ENCODE measurements at regions not wholly inside any gene's neighbourhood (a gene's known extent, or its start where the extent isn't known, plus 50 kb on each side); places are given as distances from the start of the nearest gene placed in this dataset.

GRCh38 chr11:45553383-45553936, 112.0 kb downstream of the CHST1 start:
- Histone ChIP-seq H3K27me3 (ENCODE audit: control insufficient read depth in 1 of 2, insufficient read depth in 2 of 2, low read length in 2 of 2) (peaks cover 4 to 9% of the 10 kb centered on the region in 2 experiments; a peak in 3 of 5 replicates), H2AFZ (ENCODE audit: low read length) (no peak overlapping the region), H3K9ac (ENCODE audit: insufficient read depth, low read depth, low read length) (no peak overlapping the region), H3K36me3 (replicated peaks in 1 of 2; ENCODE audit: control insufficient read depth in 1 of 2, insufficient read depth in 2 of 2, low read length in 2 of 2) (no peaks in the 10 kb centered on the region), H3K9me3 (ENCODE audit: low read length) (no peaks in the 10 kb centered on the region), H4K20me1 (ENCODE audit: insufficient read depth, low read length) (no peaks in the 10 kb centered on the region), H3K27ac (ENCODE audit: extremely low read length, insufficient read depth, low read length) (no peak overlapping the region), H3K4me2 (ENCODE audit: low read depth, low read length) (no peak overlapping the region), H3K4me3 (replicated peaks in 1 of 3; ENCODE audit: insufficient read depth in 1 of 3, low read depth in 2 of 3, low read length in 3 of 3) (no peak overlapping the region), H3K4me1 (ENCODE audit: insufficient read depth, low read length) (no peaks in the 10 kb centered on the region), H3K79me2 (ENCODE audit: insufficient read depth, low read length) (no peaks in the 10 kb centered on the region)
- in situ Hi-C loops (cut with HindIII; ENCODE audit: extremely low pct_ligation_motif_present, low pct_unique_long_range_greater_than_20kb) = no loop called here
- no peak for TF ChIP-seq ZSCAN21 (CRISPR knock-in tag; IDR thresholded peaks at IDR 0.05; ENCODE audit: borderline replicate concordance)
- TF ChIP-seq, protein P1, sequence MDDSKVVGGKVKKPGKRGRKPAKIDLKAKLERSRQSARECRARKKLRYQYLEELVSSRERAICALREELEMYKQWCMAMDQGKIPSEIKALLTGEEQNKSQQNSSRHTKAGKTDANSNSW (CRISPR knock-in tag; IDR thresholded peaks at IDR 0.05; ENCODE audit: borderline replicate concordance) = no peak
- TF ChIP-seq ATF7-NPFF (CRISPR knock-in tag; IDR thresholded peaks at IDR 0.05; ENCODE audit: low read depth) = no peak
- TF ChIP-seq MNT (IDR thresholded peaks at IDR 0.05) = peak; percentile 75
- TF ChIP-seq FOXC1 (CRISPR knock-in tag; IDR thresholded peaks at IDR 0.05; ENCODE audit: borderline replicate concordance) = no peak
- POLR2A ChIA-PET = no interaction called here
- no TSS peak for BruUV-seq (replicated peaks)
- ATAC-seq (no peak), FAIRE-seq (no peak), DNase-seq (ENCODE audit: low spot score) (no peak)
- intact Hi-C loops (cut with micrococcal nuclease; ENCODE audit: unreplicated experiment) = no loop called here
- CTCF ChIA-PET (ENCODE audit: low intra/inter-chr PET ratio, low total read pairs) = no interaction called here
- WGBS (ENCODE audit: low lambda C conversion rate) = 15% methylated on average over 8 of the region's 9 CpGs

GRCh38 chr11:45551191-45551713, 114.2 kb downstream of the CHST1 start:
- in situ Hi-C loops (cut with HindIII; ENCODE audit: extremely low pct_ligation_motif_present, low pct_unique_long_range_greater_than_20kb) (no loop called here), intact Hi-C loops (cut with micrococcal nuclease; ENCODE audit: unreplicated experiment) (no loop called here)
- Histone ChIP-seq H3K27ac (ENCODE audit: extremely low read length, insufficient read depth, low read length) (no peak overlapping the region), H3K4me3 (replicated peaks in 1 of 3; ENCODE audit: insufficient read depth in 1 of 3, low read depth in 2 of 3, low read length in 3 of 3) (no peak overlapping the region), H3K9me3 (ENCODE audit: low read length) (no peaks in the 10 kb centered on the region), H2AFZ (ENCODE audit: low read length) (no peak overlapping the region), H3K4me2 (ENCODE audit: low read depth, low read length) (no peak overlapping the region), H3K27me3 (ENCODE audit: control insufficient read depth in 1 of 2, insufficient read depth in 2 of 2, low read length in 2 of 2) (peaks cover 4 to 9% of the 10 kb centered on the region in 2 experiments; a peak in 3 of 5 replicates), H3K9ac (ENCODE audit: insufficient read depth, low read depth, low read length) (no peak overlapping the region), H4K20me1 (ENCODE audit: insufficient read depth, low read length) (no peaks in the 10 kb centered on the region), H3K36me3 (replicated peaks in 1 of 2; ENCODE audit: control insufficient read depth in 1 of 2, insufficient read depth in 2 of 2, low read length in 2 of 2) (no peaks in the 10 kb centered on the region), H3K79me2 (ENCODE audit: insufficient read depth, low read length) (no peaks in the 10 kb centered on the region), H3K4me1 (ENCODE audit: insufficient read depth, low read length) (no peaks in the 10 kb centered on the region)
- POLR2A ChIA-PET = no interaction called here
- 14% methylated on average over 7 of the region's 10 CpGs for WGBS (ENCODE audit: low lambda C conversion rate)
- CTCF ChIA-PET (ENCODE audit: low intra/inter-chr PET ratio, low total read pairs) = no interaction called here
- BruUV-seq (replicated peaks) = no TSS peak
- no peak for FAIRE-seq
- TF ChIP-seq, protein P2, sequence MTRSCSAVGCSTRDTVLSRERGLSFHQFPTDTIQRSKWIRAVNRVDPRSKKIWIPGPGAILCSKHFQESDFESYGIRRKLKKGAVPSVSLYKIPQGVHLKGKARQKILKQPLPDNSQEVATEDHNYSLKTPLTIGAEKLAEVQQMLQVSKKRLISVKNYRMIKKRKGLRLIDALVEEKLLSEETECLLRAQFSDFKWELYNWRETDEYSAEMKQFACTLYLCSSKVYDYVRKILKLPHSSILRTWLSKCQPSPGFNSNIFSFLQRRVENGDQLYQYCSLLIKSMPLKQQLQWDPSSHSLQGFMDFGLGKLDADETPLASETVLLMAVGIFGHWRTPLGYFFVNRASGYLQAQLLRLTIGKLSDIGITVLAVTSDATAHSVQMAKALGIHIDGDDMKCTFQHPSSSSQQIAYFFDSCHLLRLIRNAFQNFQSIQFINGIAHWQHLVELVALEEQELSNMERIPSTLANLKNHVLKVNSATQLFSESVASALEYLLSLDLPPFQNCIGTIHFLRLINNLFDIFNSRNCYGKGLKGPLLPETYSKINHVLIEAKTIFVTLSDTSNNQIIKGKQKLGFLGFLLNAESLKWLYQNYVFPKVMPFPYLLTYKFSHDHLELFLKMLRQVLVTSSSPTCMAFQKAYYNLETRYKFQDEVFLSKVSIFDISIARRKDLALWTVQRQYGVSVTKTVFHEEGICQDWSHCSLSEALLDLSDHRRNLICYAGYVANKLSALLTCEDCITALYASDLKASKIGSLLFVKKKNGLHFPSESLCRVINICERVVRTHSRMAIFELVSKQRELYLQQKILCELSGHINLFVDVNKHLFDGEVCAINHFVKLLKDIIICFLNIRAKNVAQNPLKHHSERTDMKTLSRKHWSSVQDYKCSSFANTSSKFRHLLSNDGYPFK (CRISPR knock-in tag; IDR thresholded peaks at IDR 0.05; ENCODE audit: borderline replicate concordance) = no peak
- TF ChIP-seq MTA3 (CRISPR knock-in tag; IDR thresholded peaks at IDR 0.05) = no peak
- no peak for TF ChIP-seq ZSCAN31 (CRISPR knock-in tag; IDR thresholded peaks at IDR 0.05; ENCODE audit: low read depth)
- TF ChIP-seq ZNF576 (CRISPR knock-in tag; IDR thresholded peaks at IDR 0.05) = no peak
- no peak for DNase-seq (ENCODE audit: low spot score)
- ATAC-seq = no peak; the same call in 2 of the 3 replicates
